ENCODE measurements at regions not wholly inside any gene's neighbourhood (a gene's known extent, or its start where the extent isn't known, plus 50 kb on each side); places are given as distances from the start of the nearest gene placed in this dataset.

DNA sequence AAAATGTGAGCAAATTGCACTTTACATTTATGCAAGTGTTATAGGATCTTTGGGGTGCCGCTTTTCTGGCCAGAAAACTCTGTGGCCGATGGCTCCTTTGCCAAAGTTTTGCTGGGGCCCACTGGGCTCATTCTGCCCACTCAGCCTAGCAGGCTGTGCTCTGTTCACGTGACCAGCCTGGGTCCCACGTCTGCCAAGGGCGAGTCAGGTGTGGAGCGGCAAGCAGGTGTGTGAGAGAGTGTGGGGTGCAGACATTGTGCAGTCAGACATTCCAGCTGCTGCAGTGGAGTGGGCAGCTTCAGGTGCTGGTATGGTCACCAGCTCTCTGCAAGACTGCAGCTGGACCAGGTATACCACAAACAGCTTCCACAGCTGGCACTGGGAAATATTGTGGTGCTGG is 2305.7 kb downstream of the PCDH9 start:
- no peak for DNase-seq
- Mint-ChIP-seq H3K27me3 (ENCODE audit: low read depth, poor library complexity) (no peaks in the 10 kb centered on the region), H3K9me3 (no peaks in the 10 kb centered on the region), H3K36me3 (ENCODE audit: low read depth) (no peaks in the 10 kb centered on the region), H3K4me1 (no peaks in the 10 kb centered on the region), H3K4me3 (no peak overlapping the region), H3K27ac (no peak overlapping the region)
- TF ChIP-seq, protein P1, sequence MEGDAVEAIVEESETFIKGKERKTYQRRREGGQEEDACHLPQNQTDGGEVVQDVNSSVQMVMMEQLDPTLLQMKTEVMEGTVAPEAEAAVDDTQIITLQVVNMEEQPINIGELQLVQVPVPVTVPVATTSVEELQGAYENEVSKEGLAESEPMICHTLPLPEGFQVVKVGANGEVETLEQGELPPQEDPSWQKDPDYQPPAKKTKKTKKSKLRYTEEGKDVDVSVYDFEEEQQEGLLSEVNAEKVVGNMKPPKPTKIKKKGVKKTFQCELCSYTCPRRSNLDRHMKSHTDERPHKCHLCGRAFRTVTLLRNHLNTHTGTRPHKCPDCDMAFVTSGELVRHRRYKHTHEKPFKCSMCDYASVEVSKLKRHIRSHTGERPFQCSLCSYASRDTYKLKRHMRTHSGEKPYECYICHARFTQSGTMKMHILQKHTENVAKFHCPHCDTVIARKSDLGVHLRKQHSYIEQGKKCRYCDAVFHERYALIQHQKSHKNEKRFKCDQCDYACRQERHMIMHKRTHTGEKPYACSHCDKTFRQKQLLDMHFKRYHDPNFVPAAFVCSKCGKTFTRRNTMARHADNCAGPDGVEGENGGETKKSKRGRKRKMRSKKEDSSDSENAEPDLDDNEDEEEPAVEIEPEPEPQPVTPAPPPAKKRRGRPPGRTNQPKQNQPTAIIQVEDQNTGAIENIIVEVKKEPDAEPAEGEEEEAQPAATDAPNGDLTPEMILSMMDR (IDR thresholded peaks at IDR 0.05), result no peak

DNA sequence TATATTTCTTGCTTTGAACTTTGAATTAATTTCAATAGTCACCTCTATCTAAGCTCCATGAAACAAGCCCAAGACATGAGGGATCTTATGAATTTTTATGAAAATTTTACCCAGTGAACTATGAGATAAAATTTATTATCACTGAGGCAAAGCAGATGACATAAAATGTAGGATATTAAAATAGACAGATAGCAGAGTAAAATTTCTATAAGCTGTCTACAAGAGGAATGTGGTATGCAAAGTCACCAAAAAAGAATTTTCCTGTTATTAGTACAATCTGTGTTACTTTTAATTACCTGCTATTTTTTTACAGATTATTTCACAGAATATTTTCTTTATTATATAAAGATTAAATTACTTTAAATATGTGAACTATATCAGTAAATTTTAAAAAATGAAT is 2312.6 kb downstream of the PCDH9 start:
- Mint-ChIP-seq H3K36me3 (ENCODE audit: low read depth) (no peaks in the 10 kb centered on the region), H3K4me3 (no peak overlapping the region)
- no peak for DNase-seq

DNA sequence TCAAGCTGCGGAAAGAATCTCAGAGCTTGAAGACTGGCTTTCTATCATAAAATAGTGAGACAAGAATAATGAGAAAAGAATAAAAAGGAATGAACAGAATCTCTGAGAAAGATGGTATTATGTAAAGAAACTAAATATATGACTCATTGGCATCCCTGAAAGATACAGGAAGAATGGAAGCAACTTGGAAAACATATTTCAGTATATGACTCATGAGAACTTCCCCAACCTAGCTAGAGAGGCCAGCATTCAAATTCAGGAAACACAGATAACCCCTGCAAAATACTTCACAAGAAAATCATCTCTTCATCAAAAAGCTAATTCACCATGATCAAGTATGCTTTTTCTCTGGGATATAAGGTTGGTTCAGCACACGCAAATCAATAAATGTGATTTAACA is 2318.0 kb downstream of the PCDH9 start:
- peaks cover 11% of the 10 kb centered on the region for H3K9me3 Mint-ChIP-seq
- H3K27ac Mint-ChIP-seq, result no peak overlapping the region
- no peak for DNase-seq
- no peaks in the 10 kb centered on the region for H3K4me1 Mint-ChIP-seq
- H3K27me3 Mint-ChIP-seq (ENCODE audit: low read depth, poor library complexity), result no peaks in the 10 kb centered on the region
- H3K36me3 Mint-ChIP-seq (ENCODE audit: low read depth), result no peaks in the 10 kb centered on the region
- TF ChIP-seq, protein P1 (IDR thresholded peaks at IDR 0.05), result no peak
- no peak overlapping the region for H3K4me3 Mint-ChIP-seq

More for the DNA sequence above, 2312.6 kb downstream of the PCDH9 start:
- TF ChIP-seq, protein P1 (IDR thresholded peaks at IDR 0.05), result no peak
- Mint-ChIP-seq H3K27ac (no peak overlapping the region), H3K27me3 (ENCODE audit: low read depth, poor library complexity) (no peaks in the 10 kb centered on the region), H3K9me3 (peaks cover 11% of the 10 kb centered on the region), H3K4me1 (no peaks in the 10 kb centered on the region)

DNA sequence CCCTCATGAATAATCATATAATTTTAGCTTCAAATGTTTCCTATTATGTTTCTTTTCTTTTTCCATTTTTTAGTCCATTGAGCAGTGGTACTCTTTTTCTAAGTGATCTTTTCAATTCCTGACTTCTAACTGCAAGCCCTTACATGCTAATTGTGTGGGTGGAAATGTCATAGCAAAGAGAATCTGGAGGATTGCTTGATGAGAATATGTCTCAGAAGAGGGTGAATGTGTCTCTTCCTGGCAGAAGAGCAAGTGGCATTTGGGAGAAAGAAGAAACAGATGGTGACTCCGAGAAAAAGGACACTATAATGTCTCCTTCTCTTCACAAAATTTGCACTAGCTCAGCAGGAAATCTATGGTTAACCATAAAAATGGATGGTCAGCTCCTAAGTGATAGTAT is 2320.0 kb downstream of the PCDH9 start:
- TF ChIP-seq, protein P1 (IDR thresholded peaks at IDR 0.05), result no peak
- no peaks in the 10 kb centered on the region for H3K36me3 Mint-ChIP-seq (ENCODE audit: low read depth)
- no peak overlapping the region for H3K4me3 Mint-ChIP-seq
- peaks cover 11% of the 10 kb centered on the region for H3K9me3 Mint-ChIP-seq
- no peak for DNase-seq
- no peak overlapping the region for H3K27ac Mint-ChIP-seq
- no peaks in the 10 kb centered on the region for H3K4me1 Mint-ChIP-seq
- H3K27me3 Mint-ChIP-seq (ENCODE audit: low read depth, poor library complexity), result no peaks in the 10 kb centered on the region

DNA sequence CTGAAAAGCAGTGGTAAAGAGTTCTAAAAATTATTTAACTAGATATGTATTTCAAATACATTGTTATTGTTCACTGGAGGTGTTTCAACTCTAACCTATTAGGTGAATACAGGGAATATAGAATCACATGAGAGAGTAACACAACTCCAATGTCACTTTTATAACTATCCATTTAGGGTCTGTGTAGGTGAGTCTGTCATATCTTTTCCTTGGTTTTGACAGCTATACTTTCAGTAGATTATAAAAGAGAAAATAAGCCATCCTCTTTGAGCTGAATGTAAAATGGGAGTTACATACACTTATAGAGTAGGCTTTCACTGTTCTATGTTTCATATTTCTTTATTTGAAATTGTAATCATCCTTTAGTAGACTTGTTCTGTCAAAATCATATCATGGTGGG is 2321.0 kb downstream of the PCDH9 start:
- Mint-ChIP-seq H3K27ac (no peak overlapping the region), H3K9me3 (peaks cover 11% of the 10 kb centered on the region), H3K4me1 (no peaks in the 10 kb centered on the region), H3K4me3 (no peak overlapping the region), H3K27me3 (ENCODE audit: low read depth, poor library complexity) (no peaks in the 10 kb centered on the region), H3K36me3 (ENCODE audit: low read depth) (no peaks in the 10 kb centered on the region)
- TF ChIP-seq, protein P1 (IDR thresholded peaks at IDR 0.05), result no peak
- DNase-seq, result no peak

DNA sequence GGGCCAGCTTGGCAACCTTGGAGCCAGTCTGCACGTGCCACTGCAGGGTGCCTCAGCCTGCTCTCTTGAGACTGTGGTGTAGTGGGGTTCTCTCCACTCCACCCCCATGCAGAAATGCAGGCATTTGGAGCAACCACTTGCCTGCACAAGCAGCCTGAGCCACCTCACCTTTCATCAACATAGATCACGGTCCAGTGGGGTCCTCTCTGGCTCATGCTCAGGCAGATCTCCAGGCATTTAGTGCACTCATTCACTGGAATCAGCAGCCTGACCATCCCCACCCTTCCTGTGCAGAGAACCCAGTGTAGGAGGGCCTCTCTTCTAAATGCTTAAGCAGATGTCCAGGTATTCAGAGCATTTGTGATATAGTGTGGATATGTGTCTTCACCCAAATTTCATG is 2330.1 kb downstream of the PCDH9 start:
- Mint-ChIP-seq H3K27ac (no peak overlapping the region), H3K36me3 (ENCODE audit: low read depth) (no peaks in the 10 kb centered on the region), H3K27me3 (ENCODE audit: low read depth, poor library complexity) (no peaks in the 10 kb centered on the region), H3K4me3 (no peak overlapping the region), H3K9me3 (no peaks in the 10 kb centered on the region), H3K4me1 (no peaks in the 10 kb centered on the region)
- TF ChIP-seq, protein P1 (IDR thresholded peaks at IDR 0.05), result no peak
- DNase-seq, result no peak
